ENCODE measurements at regions not wholly inside any gene's neighbourhood (a gene's known extent, or its start where the extent isn't known, plus 50 kb on each side); places are given as distances from the start of the nearest gene placed in this dataset.

GRCh38 chr3:101095693-101096430, 102.6 kb upstream of the ABI3BP start:
- Histone ChIP-seq H3K36me3 (no peaks in the 10 kb centered on the region), H3K27ac (no peak overlapping the region), H3K4me1 (no peaks in the 10 kb centered on the region), H3K9me3 (no peaks in the 10 kb centered on the region), H3K4me3 (no peak overlapping the region), H3K27me3 (no peaks in the 10 kb centered on the region)
- TF ChIP-seq, protein P1, sequence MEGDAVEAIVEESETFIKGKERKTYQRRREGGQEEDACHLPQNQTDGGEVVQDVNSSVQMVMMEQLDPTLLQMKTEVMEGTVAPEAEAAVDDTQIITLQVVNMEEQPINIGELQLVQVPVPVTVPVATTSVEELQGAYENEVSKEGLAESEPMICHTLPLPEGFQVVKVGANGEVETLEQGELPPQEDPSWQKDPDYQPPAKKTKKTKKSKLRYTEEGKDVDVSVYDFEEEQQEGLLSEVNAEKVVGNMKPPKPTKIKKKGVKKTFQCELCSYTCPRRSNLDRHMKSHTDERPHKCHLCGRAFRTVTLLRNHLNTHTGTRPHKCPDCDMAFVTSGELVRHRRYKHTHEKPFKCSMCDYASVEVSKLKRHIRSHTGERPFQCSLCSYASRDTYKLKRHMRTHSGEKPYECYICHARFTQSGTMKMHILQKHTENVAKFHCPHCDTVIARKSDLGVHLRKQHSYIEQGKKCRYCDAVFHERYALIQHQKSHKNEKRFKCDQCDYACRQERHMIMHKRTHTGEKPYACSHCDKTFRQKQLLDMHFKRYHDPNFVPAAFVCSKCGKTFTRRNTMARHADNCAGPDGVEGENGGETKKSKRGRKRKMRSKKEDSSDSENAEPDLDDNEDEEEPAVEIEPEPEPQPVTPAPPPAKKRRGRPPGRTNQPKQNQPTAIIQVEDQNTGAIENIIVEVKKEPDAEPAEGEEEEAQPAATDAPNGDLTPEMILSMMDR (IDR thresholded peaks at IDR 0.05) = no peak
- no peak for TF ChIP-seq POLR2A (IDR thresholded peaks at IDR 0.05)
- ATAC-seq (no peak), DNase-seq (no peak)
- 64% methylated on average over 5 of the region's 5 CpGs for WGBS (ENCODE audit: insufficient coverage, low coverage, low lambda C conversion rate, missing lambda C conversion rate)
- intact Hi-C loops (cut with DNase I) = no loop called here

GRCh38 chr3:101091489-101091888, 98.3 kb upstream of the ABI3BP start:
- Histone ChIP-seq H3K9me3 (no peaks in the 10 kb centered on the region), H3K36me3 (no peaks in the 10 kb centered on the region), H3K4me1 (no peaks in the 10 kb centered on the region), H3K27ac (no peak overlapping the region), H3K4me3 (no peak overlapping the region), H3K27me3 (no peaks in the 10 kb centered on the region)
- intact Hi-C loops (cut with DNase I) = no loop called here
- ATAC-seq = no peak
- TF ChIP-seq, protein P1 (IDR thresholded peaks at IDR 0.05) = no peak
- no peak for TF ChIP-seq POLR2A (IDR thresholded peaks at IDR 0.05)
- WGBS (ENCODE audit: insufficient coverage, low coverage, low lambda C conversion rate, missing lambda C conversion rate) = 48% methylated on average over 3 of the region's 3 CpGs
- no peak for DNase-seq

DNA sequence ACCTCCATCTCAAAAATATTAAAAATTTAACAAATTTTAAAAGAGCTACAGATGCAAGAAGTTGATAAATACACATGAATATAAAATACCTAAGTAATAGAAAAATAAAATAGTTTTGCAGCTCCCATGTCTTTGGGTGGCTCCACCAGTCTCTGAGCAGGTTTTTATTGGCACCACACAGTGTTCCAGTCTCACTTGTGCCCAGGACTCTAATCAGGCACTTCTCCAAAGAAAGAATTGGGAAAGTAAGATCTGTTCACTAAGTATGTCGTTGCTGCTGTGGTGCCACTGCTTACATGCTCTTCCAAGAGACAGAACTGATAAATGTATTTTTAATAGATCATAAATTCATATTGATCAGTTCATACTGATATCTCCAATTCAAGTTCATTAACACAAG, 92.5 kb upstream of the ABI3BP start:
- ATAC-seq (no peak), DNase-seq (no peak)
- TF ChIP-seq POLR2A (IDR thresholded peaks at IDR 0.05) = no peak
- H3K36me3 ChIP-seq = no peaks in the 10 kb centered on the region
- H3K4me1 ChIP-seq = no peaks in the 10 kb centered on the region
- WGBS (ENCODE audit: insufficient coverage, low coverage, low lambda C conversion rate, missing lambda C conversion rate) = 100% methylated on average over 1 of the region's 1 CpG
- no peaks in the 10 kb centered on the region for H3K9me3 ChIP-seq
- no peaks in the 10 kb centered on the region for H3K27me3 ChIP-seq
- intact Hi-C loops (cut with DNase I) = no loop called here
- no peak overlapping the region for H3K27ac ChIP-seq
- no peak overlapping the region for H3K4me3 ChIP-seq

GRCh38 chr3:101084404-101084803, 91.2 kb upstream of the ABI3BP start:
- H3K27me3 ChIP-seq = no peaks in the 10 kb centered on the region
- no peak overlapping the region for H3K4me3 ChIP-seq
- H3K4me1 ChIP-seq = no peaks in the 10 kb centered on the region
- ATAC-seq (no peak), DNase-seq (no peak)
- H3K27ac ChIP-seq = no peak overlapping the region
- no peaks in the 10 kb centered on the region for H3K9me3 ChIP-seq
- WGBS (ENCODE audit: insufficient coverage, low coverage, low lambda C conversion rate, missing lambda C conversion rate) = 20% methylated on average over 1 of the region's 1 CpG
- intact Hi-C loops (cut with DNase I) = no loop called here
- TF ChIP-seq, protein P1 (IDR thresholded peaks at IDR 0.05) = no peak
- no peak for TF ChIP-seq POLR2A (IDR thresholded peaks at IDR 0.05)
- H3K36me3 ChIP-seq = no peaks in the 10 kb centered on the region

- no peaks in the 10 kb centered on the region for H3K4me1 ChIP-seq
- DNase-seq (no peak), ATAC-seq (no peak)
- no peak overlapping the region for H3K27ac ChIP-seq
- no peaks in the 10 kb centered on the region for H3K36me3 ChIP-seq
- H3K9me3 ChIP-seq = no peaks in the 10 kb centered on the region
- H3K27me3 ChIP-seq = no peaks in the 10 kb centered on the region
- no peak overlapping the region for H3K4me3 ChIP-seq
- intact Hi-C loops (cut with DNase I) = no loop called here
- no peak for TF ChIP-seq POLR2A (IDR thresholded peaks at IDR 0.05)
- TF ChIP-seq, protein P1 (IDR thresholded peaks at IDR 0.05) = no peak
Measured at GRCh38 chr3:101081999-101082398, 88.8 kb upstream of the ABI3BP start.

Measured in right lobe of liver (tissue), 6 donors.